ENCODE measurements at regions not wholly inside any gene's neighbourhood (a gene's known extent, or its start where the extent isn't known, plus 50 kb on each side); places are given as distances from the start of the nearest gene placed in this dataset.

GRCh38 chr20:53734006-53734688 lies 140.5 kb upstream of the ZNF217 start:
- TF ChIP-seq RAD21 (IDR thresholded peaks at IDR 0.05; ENCODE audit: low read depth) (no peak), TCF12 (IDR thresholded peaks at IDR 0.05; ENCODE audit: low read depth) (no peak), REST (IDR thresholded peaks at IDR 0.05; ENCODE audit: low read depth) (no peak), MAX (IDR thresholded peaks at IDR 0.05) (no peak), EP300 (IDR thresholded peaks at IDR 0.05; ENCODE audit: borderline replicate concordance) (no peak), USF1 (IDR thresholded peaks at IDR 0.05) (no peak), TAF1 (IDR thresholded peaks at IDR 0.05; ENCODE audit: low read depth) (no peak), CREB1 (IDR thresholded peaks at IDR 0.05; ENCODE audit: low read depth) (no peak), YY1 (IDR thresholded peaks at IDR 0.05; ENCODE audit: low read depth) (no peak), EGR1 (IDR thresholded peaks at IDR 0.05) (no peak), NFIC (IDR thresholded peaks at IDR 0.05) (no peak), TEAD4 (IDR thresholded peaks at IDR 0.05) (no peak), ZBTB7A (IDR thresholded peaks at IDR 0.05; ENCODE audit: low read depth) (no peak), CEBPB (IDR thresholded peaks at IDR 0.05) (no peak), FOXM1 (IDR thresholded peaks at IDR 0.05; ENCODE audit: borderline replicate concordance, low read depth) (no peak)

GRCh38 chr20:53731595-53731994 lies 138.0 kb upstream of the ZNF217 start:
- TF ChIP-seq RAD21 (IDR thresholded peaks at IDR 0.05; ENCODE audit: low read depth) (no peak), REST (IDR thresholded peaks at IDR 0.05; ENCODE audit: low read depth) (no peak), CREB1 (IDR thresholded peaks at IDR 0.05; ENCODE audit: low read depth) (no peak), EGR1 (IDR thresholded peaks at IDR 0.05) (no peak), EP300 (IDR thresholded peaks at IDR 0.05; ENCODE audit: borderline replicate concordance) (no peak), NFIC (IDR thresholded peaks at IDR 0.05) (no peak), FOXM1 (IDR thresholded peaks at IDR 0.05; ENCODE audit: borderline replicate concordance, low read depth) (no peak), ZBTB7A (IDR thresholded peaks at IDR 0.05; ENCODE audit: low read depth) (no peak), YY1 (IDR thresholded peaks at IDR 0.05; ENCODE audit: low read depth) (no peak), USF1 (IDR thresholded peaks at IDR 0.05) (no peak), MAX (IDR thresholded peaks at IDR 0.05) (no peak), TEAD4 (IDR thresholded peaks at IDR 0.05) (no peak), TAF1 (IDR thresholded peaks at IDR 0.05; ENCODE audit: low read depth) (no peak), TCF12 (IDR thresholded peaks at IDR 0.05; ENCODE audit: low read depth) (no peak), CEBPB (IDR thresholded peaks at IDR 0.05) (no peak)

- TF ChIP-seq REST (IDR thresholded peaks at IDR 0.05; ENCODE audit: low read depth) = no peak
- TF ChIP-seq FOXM1 (IDR thresholded peaks at IDR 0.05; ENCODE audit: borderline replicate concordance, low read depth) = no peak
Measured at GRCh38 chr20:53728359-53728758, 134.7 kb upstream of the ZNF217 start.

GRCh38 chr20:53725575-53725970 lies 131.9 kb upstream of the ZNF217 start:
- TF ChIP-seq NFIC (IDR thresholded peaks at IDR 0.05) = no peak
- TF ChIP-seq MAX (IDR thresholded peaks at IDR 0.05) = no peak
- no peak for TF ChIP-seq FOXM1 (IDR thresholded peaks at IDR 0.05; ENCODE audit: borderline replicate concordance, low read depth)
- TF ChIP-seq EGR1 (IDR thresholded peaks at IDR 0.05) = no peak
- no peak for TF ChIP-seq REST (IDR thresholded peaks at IDR 0.05; ENCODE audit: low read depth)
- no peak for TF ChIP-seq TCF12 (IDR thresholded peaks at IDR 0.05; ENCODE audit: low read depth)
- TF ChIP-seq RAD21 (IDR thresholded peaks at IDR 0.05; ENCODE audit: low read depth) = no peak
- no peak for TF ChIP-seq CEBPB (IDR thresholded peaks at IDR 0.05)
- TF ChIP-seq ZBTB7A (IDR thresholded peaks at IDR 0.05; ENCODE audit: low read depth) = no peak
- TF ChIP-seq EP300 (IDR thresholded peaks at IDR 0.05; ENCODE audit: borderline replicate concordance) = no peak
- TF ChIP-seq TEAD4 (IDR thresholded peaks at IDR 0.05) = no peak
- no peak for TF ChIP-seq CREB1 (IDR thresholded peaks at IDR 0.05; ENCODE audit: low read depth)
- no peak for TF ChIP-seq YY1 (IDR thresholded peaks at IDR 0.05; ENCODE audit: low read depth)
- no peak for TF ChIP-seq TAF1 (IDR thresholded peaks at IDR 0.05; ENCODE audit: low read depth)
- no peak for TF ChIP-seq USF1 (IDR thresholded peaks at IDR 0.05)

All from Ishikawa (cell line).